ENCODE measurements at regions not wholly inside any gene's neighbourhood (a gene's known extent, or its start where the extent isn't known, plus 50 kb on each side); places are given as distances from the start of the nearest gene placed in this dataset.

DNA sequence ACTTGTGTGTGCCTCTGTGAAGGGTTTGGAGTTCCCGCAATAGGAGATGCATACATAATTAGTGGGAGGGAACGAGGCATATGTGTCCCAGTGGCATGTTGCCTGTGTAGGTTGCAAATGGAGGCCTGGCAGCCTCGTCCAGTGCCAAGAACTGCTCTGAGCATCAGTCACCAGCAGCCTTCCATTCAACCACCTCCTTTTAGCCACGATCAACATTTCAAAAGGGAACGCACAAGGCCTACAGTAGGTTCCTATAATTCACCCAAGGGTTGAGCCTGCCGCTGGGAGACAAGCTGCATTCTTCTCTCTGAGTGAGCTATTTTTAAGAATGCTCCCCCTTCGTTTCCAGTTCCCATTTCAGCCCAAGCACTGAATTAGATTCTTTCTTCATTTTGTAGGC lies 78.8 kb upstream of the CTNNB1 start:
- Histone ChIP-seq H3K27me3 (no peaks in the 10 kb centered on the region), H3K4me3 (no peak overlapping the region), H3K4me1 (no peaks in the 10 kb centered on the region), H3K9me3 (no peaks in the 10 kb centered on the region), H3K36me3 (no peaks in the 10 kb centered on the region), H3K27ac (no peak overlapping the region)
- ATAC-seq (no peak), DNase-seq (no peak)
- in situ Hi-C loops (cut with MboI; ENCODE audit: low sequenced_read_pairs in 4 of 4) (no loop called here), intact Hi-C loops (cut with DNase I; ENCODE audit: low total_unique reads) (no loop called here)
- TF ChIP-seq, protein P1, sequence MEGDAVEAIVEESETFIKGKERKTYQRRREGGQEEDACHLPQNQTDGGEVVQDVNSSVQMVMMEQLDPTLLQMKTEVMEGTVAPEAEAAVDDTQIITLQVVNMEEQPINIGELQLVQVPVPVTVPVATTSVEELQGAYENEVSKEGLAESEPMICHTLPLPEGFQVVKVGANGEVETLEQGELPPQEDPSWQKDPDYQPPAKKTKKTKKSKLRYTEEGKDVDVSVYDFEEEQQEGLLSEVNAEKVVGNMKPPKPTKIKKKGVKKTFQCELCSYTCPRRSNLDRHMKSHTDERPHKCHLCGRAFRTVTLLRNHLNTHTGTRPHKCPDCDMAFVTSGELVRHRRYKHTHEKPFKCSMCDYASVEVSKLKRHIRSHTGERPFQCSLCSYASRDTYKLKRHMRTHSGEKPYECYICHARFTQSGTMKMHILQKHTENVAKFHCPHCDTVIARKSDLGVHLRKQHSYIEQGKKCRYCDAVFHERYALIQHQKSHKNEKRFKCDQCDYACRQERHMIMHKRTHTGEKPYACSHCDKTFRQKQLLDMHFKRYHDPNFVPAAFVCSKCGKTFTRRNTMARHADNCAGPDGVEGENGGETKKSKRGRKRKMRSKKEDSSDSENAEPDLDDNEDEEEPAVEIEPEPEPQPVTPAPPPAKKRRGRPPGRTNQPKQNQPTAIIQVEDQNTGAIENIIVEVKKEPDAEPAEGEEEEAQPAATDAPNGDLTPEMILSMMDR (IDR thresholded peaks at IDR 0.05 in 4 of 5, conservative IDR thresholded peaks at IDR 0.05 in 1 of 5), result no peak
- no peak for TF ChIP-seq POLR2A (IDR thresholded peaks at IDR 0.05)

DNA sequence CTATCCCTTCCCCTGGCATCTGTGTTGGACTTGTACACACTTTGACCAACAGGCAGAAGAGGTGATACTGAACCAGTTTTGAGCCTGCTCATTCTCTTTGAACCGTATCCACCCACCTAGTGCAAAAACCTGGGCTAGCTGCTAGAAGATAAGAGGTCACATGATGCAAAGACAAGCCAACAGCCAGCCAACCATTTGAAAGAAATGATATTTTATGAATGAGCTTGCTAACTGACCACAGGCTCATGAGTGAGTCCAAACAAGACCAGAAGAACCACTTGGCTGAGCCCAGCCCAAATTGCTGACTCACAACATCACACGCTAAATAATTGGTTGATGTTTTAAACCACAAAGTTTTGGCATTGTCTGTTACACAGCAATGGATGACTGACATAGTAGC lies 74.0 kb upstream of the CTNNB1 start:
- DNase-seq (no peak), ATAC-seq (no peak)
- Histone ChIP-seq H3K36me3 (no peaks in the 10 kb centered on the region), H3K4me3 (no peak overlapping the region), H3K9me3 (no peaks in the 10 kb centered on the region), H3K4me1 (no peaks in the 10 kb centered on the region), H3K27ac (no peak overlapping the region), H3K27me3 (no peaks in the 10 kb centered on the region)
- intact Hi-C loops (cut with DNase I; ENCODE audit: low total_unique reads), result no loop called here
- in situ Hi-C loops (cut with MboI; ENCODE audit: low sequenced_read_pairs in 4 of 4), result no loop called here
- TF ChIP-seq, protein P1 (IDR thresholded peaks at IDR 0.05 in 4 of 5, conservative IDR thresholded peaks at IDR 0.05 in 1 of 5), result no peak
- TF ChIP-seq POLR2A (IDR thresholded peaks at IDR 0.05), result no peak

DNA sequence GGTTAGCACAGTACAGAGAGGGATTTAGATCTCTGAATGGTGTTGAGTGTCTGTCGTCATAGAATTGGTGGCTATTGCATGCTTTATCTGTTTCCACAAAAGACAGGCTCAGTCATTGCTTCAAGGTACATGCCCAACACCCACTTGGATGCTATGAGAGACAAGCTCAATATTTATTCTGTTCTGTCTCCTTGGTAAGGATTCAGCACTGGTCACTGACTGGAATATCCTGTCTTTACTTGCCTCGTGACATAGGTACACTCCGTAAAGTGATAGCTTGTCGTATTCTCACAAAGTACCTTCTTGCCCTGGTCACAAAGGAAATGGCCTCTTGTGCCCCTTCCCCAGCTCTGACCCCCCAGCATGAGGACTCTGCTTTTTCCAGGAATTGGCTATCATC lies 72.8 kb upstream of the CTNNB1 start:
- intact Hi-C loops (cut with DNase I; ENCODE audit: low total_unique reads) (no loop called here), in situ Hi-C loops (cut with MboI; ENCODE audit: low sequenced_read_pairs in 4 of 4) (no loop called here)
- DNase-seq, result no peak
- no peaks in the 10 kb centered on the region for H3K27me3 ChIP-seq
- no peaks in the 10 kb centered on the region for H3K9me3 ChIP-seq
- no peaks in the 10 kb centered on the region for H3K4me1 ChIP-seq
- H3K4me3 ChIP-seq, result no peak overlapping the region
- H3K27ac ChIP-seq, result no peak overlapping the region
- ATAC-seq, result no peak
- no peaks in the 10 kb centered on the region for H3K36me3 ChIP-seq
- TF ChIP-seq, protein P1 (IDR thresholded peaks at IDR 0.05 in 4 of 5, conservative IDR thresholded peaks at IDR 0.05 in 1 of 5), result no peak

DNA sequence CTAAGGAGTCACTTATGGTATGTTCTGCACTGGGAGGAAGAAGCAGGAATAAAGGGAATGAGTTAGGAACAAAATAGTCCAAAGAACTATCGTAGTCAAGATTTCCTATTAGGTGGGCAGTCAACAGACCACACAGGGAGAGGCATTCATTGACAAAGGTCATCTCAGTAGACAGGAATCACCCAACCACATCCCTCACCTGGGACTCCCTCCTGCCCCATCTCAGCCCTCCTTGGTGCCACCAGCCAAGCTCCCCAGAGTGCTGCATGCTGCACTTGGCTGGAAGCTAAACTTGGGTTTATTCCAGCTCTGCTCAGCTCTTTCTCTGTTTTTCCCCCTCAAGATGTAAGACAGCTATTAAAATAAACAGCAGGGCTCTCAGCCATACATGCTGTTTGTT lies 72.3 kb upstream of the CTNNB1 start:
- Histone ChIP-seq H3K27me3 (no peaks in the 10 kb centered on the region), H3K9me3 (no peaks in the 10 kb centered on the region), H3K36me3 (no peaks in the 10 kb centered on the region), H3K4me3 (no peak overlapping the region), H3K4me1 (no peaks in the 10 kb centered on the region), H3K27ac (no peak overlapping the region)
- intact Hi-C loops (cut with DNase I; ENCODE audit: low total_unique reads), result no loop called here
- no peak for DNase-seq
- in situ Hi-C loops (cut with MboI; ENCODE audit: low sequenced_read_pairs in 4 of 4), result no loop called here
- ATAC-seq, result no peak
- TF ChIP-seq, protein P1 (IDR thresholded peaks at IDR 0.05 in 4 of 5, conservative IDR thresholded peaks at IDR 0.05 in 1 of 5), result no peak
- no peak for TF ChIP-seq POLR2A (IDR thresholded peaks at IDR 0.05)

DNA sequence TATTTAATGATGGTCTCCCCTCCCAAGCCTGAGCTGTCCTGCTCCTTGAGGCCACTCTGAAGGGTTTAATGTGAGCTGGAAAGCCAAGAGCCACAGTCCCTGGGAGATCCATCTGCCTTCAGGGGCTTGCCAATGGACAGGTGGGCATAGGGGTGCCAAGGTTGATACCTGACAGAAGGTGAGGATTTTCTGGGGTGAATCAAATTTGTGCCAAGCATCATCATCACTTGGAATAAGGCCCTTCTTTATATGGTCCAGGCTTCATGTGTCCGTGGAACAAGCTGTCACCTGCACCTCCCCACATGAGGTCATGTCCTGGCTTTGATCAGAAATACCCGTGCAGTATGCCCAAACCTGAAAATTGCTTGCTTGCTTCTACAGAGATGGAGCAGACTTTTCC lies 71.9 kb upstream of the CTNNB1 start:
- ATAC-seq (no peak), DNase-seq (no peak)
- no peaks in the 10 kb centered on the region for H3K9me3 ChIP-seq
- intact Hi-C loops (cut with DNase I; ENCODE audit: low total_unique reads) (no loop called here), in situ Hi-C loops (cut with MboI; ENCODE audit: low sequenced_read_pairs in 4 of 4) (no loop called here)
- H3K36me3 ChIP-seq, result no peaks in the 10 kb centered on the region
- no peak for TF ChIP-seq POLR2A (IDR thresholded peaks at IDR 0.05)
- TF ChIP-seq, protein P1 (IDR thresholded peaks at IDR 0.05 in 4 of 5, conservative IDR thresholded peaks at IDR 0.05 in 1 of 5), result no peak
- H3K27ac ChIP-seq, result no peak overlapping the region
- no peak overlapping the region for H3K4me3 ChIP-seq
- no peaks in the 10 kb centered on the region for H3K27me3 ChIP-seq
- H3K4me1 ChIP-seq, result no peaks in the 10 kb centered on the region
